HG03135 (cell line): ENCODE measurements at regions not wholly inside any gene's neighbourhood (a gene's known extent, or its start where the extent isn't known, plus 50 kb on each side); places are given as distances from the start of the nearest gene placed in this dataset.
A peak's percentile ranks its signal among the peaks of the same experiment; 100 is the strongest.

Experiments
- ATAC-seq: cut with Tn5 transposase; IDR thresholded peaks from one replicate; pipeline ENCODE4 v1.9.1; 2021; ENCODE audit warnings: mild to moderate bottlenecking, moderate library complexity; ENCODE audit not compliant: unreplicated experiment

GRCh38 chr1:93815366-93816110 is 63.5 kb downstream of the DNTTIP2 start:
- ATAC-seq = no peak

DNA sequence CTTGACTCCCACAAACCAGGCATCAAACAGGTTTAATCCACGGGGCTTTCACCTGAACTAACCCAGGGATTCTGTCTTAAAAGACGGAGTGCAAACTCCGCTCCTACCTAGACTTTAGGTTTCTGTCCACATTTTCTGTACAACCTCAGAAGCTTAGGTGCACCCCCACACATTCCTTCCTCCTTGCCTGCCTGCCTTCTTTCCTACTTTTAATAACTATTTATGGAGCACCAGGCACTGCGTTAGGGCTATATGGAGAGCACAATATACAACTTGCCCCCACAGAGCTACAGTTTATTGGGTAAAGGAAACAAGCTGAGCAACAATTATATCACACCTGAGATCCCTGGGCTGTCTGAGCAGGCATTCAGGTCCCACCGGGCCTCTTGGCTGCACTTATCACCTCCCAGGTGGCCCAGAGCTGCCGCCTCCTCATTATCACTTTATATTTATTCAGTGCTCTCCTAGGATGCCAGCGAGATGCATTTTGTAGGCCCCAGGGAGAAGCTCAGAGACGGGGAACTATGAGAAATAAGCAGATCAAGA is 64.1 kb downstream of the DNTTIP2 start:
- ATAC-seq = no peak

DNA sequence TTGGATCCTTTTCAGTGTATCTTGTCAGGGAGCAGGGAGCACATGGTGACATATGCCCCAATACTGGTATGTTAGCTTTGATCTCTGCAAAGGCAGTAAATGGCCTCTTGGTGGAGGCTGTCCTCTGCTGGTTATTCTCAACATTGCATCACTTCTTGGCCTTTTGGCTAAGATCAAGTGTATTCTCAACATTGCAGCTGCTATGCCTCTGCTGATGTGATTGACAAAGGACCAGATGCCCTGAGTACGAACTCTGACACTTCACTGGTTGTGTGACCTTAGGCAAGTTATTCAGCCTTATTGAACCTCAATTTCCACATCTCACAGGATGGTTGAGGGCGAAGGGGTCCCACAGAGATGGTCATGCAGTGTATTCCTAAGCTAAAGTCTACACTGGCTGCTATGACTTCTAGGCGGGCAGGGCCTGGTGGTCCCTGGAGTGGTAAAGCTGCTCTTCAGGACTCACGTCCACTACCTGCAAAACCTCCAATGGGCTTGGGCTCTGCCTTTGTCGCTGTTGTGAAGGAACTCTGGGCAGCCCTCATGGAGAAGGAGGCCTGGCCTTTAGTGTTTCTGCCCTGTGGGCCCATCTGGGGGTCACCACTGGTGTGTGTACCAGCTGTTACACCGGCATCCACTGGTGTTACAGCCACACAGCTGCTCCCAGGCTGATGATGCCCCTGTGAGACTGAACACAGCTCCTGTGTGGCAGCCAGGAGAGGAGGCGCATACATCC is 64.8 kb downstream of the DNTTIP2 start:
- ATAC-seq = peak; percentile 62

- ATAC-seq = no peak
These were observed 65.9 kb downstream of the DNTTIP2 start for GRCh38 chr1:93813076-93813475.

DNA sequence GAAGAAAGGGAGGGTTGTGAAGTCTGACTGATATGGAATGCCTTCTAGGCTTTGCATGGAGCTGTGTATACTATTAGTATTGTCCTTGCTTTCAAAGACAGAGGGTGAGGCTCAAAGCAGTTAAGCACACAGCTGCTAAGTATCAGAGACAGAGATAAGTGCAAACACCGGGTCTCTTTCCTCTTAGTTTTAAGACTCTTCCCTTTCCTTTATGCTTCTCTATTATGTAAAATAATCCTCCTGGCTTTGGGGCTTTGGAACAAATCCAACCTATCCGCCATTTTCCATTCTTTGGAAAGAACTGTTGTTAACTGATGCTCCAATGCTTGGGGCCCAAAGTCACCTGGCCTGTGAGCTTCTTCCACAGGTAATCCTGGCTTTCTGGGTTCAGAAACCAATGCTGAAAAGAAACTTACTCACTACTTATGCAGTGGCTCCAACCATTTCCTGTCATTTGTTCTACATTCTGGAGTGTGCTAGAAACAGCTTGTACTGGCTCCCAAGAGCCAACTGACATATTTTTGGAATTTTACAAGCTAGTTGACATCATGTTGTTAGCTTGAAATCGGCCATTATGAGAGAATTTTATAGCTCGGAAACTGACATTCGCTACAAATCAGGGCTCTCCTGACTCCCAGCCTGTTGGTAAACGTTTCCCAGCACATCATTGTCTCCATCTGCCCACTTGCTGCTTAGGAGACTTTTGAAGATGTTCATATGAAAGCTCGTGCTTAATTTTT is 67.5 kb downstream of the DNTTIP2 start:
- ATAC-seq = no peak

DNA sequence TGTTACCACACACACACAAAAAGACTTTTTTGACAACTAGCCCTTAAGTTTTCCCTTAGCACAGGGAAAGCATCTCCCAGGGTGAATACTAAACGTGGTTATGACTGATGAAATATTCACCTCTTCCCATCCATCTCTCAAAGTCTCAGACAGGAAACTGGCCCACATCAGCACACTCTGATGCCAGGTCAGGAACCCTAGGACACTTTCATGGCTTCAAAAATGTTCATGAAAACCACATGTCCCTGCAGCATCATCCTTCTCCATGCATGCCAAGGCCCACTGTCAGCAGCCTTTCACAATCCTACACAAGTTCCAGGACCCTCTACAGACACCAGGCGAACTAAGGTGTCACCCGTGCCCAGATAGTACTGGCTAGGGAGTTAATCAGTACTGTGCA is 68.7 kb downstream of the DNTTIP2 start:
- no peak for ATAC-seq

- no peak for ATAC-seq
These were observed 70.1 kb downstream of the DNTTIP2 start for GRCh38 chr1:93808871-93809270.

GRCh38 chr1:93807311-93807930 is 71.6 kb downstream of the DNTTIP2 start:
- no peak for ATAC-seq

DNA sequence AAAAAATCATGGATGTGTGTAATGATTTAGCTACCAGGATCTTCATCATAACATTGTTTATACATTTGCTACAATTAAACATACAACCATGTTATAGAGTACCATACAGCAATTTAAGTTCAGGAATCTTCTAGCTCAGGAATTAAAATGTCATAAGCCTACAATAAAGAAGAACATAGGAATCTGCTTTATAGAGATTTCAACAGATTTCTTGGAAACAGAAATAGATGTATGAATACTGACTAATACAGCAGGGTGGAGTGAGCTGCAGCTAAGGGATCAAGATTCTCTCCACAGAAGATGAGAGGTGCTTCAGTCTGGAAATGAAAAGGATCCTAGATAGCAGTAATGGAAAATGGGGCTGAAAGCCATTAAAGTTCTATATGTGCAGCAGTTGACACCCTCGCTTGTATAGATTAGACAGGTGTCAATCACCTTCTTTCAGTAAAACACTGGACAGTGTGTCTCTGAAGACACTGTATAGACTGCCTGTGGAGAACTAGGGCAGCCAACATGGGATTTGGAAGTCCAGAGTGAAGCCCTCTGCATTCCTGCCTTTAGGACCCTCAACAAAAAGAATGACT is 73.9 kb downstream of the DNTTIP2 start:
- no peak for ATAC-seq

GRCh38 chr1:93804412-93804811 is 74.6 kb downstream of the DNTTIP2 start:
- ATAC-seq = no peak

DNA sequence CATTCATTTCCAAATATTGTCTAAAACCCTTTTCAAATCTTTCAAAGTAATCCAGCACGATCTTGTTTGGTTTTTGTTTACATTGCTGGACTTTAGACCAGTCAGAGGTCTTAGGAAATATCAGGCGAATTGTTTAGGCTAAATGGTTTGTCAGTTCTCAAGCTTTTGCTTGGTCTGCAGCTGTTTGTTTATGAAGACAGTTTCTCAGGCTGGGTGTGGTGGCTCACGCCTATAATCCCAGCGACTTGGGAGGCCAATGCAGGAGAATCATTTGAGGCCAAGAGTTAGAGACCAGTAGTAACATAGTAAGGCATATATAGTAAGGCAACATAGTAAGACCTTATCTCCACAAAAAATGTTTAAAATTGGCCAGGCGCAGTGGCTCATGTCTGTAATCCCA is 77.5 kb downstream of the DNTTIP2 start:
- no peak for ATAC-seq

- ATAC-seq = no peak
These were observed 78.2 kb downstream of the DNTTIP2 start for GRCh38 chr1:93800856-93801255.

DNA sequence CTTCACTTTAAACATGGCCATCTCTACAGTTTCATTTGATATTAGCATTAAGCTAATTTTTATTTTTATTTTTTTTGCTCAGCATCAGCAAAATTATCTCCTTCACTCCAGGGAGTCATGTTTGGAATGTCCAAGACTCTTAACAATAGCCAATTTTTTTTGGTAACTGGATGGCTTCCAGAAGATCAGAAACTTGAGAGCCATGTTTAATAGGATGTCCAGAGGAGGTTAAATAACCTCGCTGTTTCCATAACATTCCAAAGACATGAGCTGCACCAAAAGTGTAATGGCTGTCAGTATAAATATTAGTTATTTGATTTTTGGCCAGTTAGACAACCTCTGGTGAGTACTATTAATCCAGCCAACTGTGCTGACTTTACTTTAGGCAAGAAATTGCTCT is 80.7 kb downstream of the DNTTIP2 start:
- no peak for ATAC-seq

DNA sequence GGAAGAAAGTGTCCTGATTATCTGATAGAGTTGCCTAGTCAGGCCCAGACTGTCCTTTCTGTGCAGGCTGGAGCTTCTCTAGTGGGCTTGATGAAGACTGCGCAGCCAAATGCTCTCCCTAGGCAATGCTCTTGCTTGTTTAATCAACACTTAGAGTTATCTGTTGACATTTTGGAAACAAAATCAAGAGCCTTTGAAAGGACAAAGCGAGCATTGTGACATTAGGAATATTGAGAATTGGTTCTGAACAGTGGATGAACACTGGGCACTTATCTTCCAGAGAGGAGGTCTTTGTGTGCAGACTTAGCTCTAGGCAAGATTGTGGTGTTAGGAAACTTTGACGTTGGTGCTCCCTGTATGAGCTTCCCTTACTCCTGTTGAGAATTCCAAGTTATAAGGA is 94.5 kb downstream of the DNTTIP2 start:
- ATAC-seq = no peak

DNA sequence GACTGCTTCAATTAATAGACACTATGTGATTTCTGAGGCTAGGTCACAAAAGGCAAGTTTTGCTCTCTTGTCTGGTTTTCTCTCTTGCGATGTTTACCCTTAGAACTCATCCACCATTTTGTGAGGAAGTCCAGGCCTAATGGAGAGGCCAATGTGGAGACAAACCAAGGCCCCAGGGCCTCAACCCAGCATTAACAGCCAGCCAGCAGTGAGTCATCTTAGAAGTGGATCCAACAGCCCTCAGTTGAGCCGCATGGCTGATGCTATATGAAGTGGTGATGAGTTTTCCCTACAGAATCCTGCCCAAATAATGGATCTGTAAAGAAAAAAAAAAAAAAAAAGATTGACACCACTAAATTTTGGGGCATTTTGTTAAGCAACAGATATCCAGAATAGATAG is 95.1 kb downstream of the DNTTIP2 start:
- no peak for ATAC-seq

GRCh38 chr1:93779540-93780165 is 98.0 kb upstream of the BCAR3 start:
- ATAC-seq = no peak

DNA sequence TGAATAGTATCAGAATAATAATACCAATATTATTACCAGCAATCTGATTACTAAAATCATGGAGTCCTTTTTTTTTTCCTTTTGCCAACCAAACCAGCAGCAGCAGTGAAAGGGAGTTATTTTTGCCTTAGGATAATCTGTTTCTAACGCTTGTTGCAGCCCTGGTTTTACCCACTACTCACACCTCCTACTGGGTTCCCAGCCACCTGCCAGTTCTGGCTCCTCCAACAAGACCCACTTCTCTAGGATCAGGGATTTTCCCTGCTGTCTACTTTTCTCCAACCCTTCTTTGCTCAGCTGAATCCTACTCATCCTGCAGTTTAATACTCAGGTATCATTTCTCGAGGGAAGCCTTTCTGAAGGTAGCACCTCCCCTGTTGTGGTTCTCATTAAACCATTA is 96.8 kb upstream of the BCAR3 start:
- ATAC-seq = no peak

- no peak for ATAC-seq
These were observed 95.6 kb upstream of the BCAR3 start for GRCh38 chr1:93777255-93777654.

DNA sequence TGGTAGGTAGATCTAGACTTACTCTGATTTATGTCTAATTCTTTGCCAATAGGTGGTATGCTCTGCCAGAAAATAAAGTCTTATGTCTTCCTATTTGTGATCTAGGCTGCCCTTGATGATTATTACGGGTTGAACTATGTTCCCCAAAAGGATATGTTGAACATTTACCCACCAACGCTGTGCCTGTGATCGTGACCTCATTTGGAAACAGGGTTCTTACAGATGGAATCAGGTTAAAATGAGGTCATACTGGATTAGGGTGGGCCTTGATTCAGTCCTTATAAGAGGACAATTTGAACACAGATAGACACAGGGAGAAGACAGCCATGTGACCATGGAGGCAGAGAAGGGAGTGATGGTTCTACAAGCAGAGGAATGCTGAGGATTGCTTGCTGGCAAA is 95.1 kb upstream of the BCAR3 start:
- ATAC-seq = no peak

- no peak for ATAC-seq
These were observed 93.6 kb upstream of the BCAR3 start for GRCh38 chr1:93775224-93775623.
